A204.1 (cell line): ENCODE measurements at regions not wholly inside any gene's neighbourhood (a gene's known extent, or its start where the extent isn't known, plus 50 kb on each side); places are given as distances from the start of the nearest gene placed in this dataset.

Source experiments
- FAIRE-seq: peaks from 2 replicates; lab custom pipeline; 2012; peaks lifted over from hg19 to GRCh38; lab: Jason Lieb, UNC

GRCh38 chr1:88016947-88017346, 667.1 kb upstream of the PKN2 start:
- no peak for FAIRE-seq

GRCh38 chr1:88021529-88021928, 662.5 kb upstream of the PKN2 start:
- FAIRE-seq, result no peak

- no peak for FAIRE-seq
These were observed 661.6 kb upstream of the PKN2 start for GRCh38 chr1:88022516-88022915.

- FAIRE-seq, result no peak
These were observed 654.9 kb upstream of the PKN2 start for GRCh38 chr1:88029142-88029541.

- FAIRE-seq, result no peak
These were observed 654.2 kb upstream of the PKN2 start for GRCh38 chr1:88029899-88030298.

GRCh38 chr1:88035578-88035977, 648.5 kb upstream of the PKN2 start:
- no peak for FAIRE-seq

GRCh38 chr1:88036345-88037014, 647.6 kb upstream of the PKN2 start:
- FAIRE-seq, result no peak

GRCh38 chr1:88039240-88039639, 644.8 kb upstream of the PKN2 start:
- FAIRE-seq, result no peak

GRCh38 chr1:88043834-88044233, 640.2 kb upstream of the PKN2 start:
- peak; percentile 51 for FAIRE-seq

- no peak for FAIRE-seq
These were observed 631.9 kb upstream of the PKN2 start for GRCh38 chr1:88052167-88052566.

- FAIRE-seq, result no peak
These were observed 631.0 kb upstream of the PKN2 start for GRCh38 chr1:88053065-88053464.

GRCh38 chr1:88056881-88057280, 627.2 kb upstream of the PKN2 start:
- FAIRE-seq, result no peak

GRCh38 chr1:88058205-88058604, 625.9 kb upstream of the PKN2 start:
- no peak for FAIRE-seq

GRCh38 chr1:88060112-88060673, 623.9 kb upstream of the PKN2 start:
- FAIRE-seq, result no peak

GRCh38 chr1:88060750-88061491, 623.2 kb upstream of the PKN2 start:
- no peak for FAIRE-seq

- FAIRE-seq, result no peak
These were observed 622.4 kb upstream of the PKN2 start for GRCh38 chr1:88061492-88062177.

- FAIRE-seq, result no peak
These were observed 621.4 kb upstream of the PKN2 start for GRCh38 chr1:88062650-88063153.

- FAIRE-seq, result no peak
These were observed 620.5 kb upstream of the PKN2 start for GRCh38 chr1:88063605-88064004.

- no peak for FAIRE-seq
These were observed 615.6 kb upstream of the PKN2 start for GRCh38 chr1:88068407-88068960.

- FAIRE-seq, result no peak
These were observed 613.1 kb upstream of the PKN2 start for GRCh38 chr1:88070956-88071355.

GRCh38 chr1:88074661-88075060, 609.4 kb upstream of the PKN2 start:
- no peak for FAIRE-seq

- no peak for FAIRE-seq
These were observed 608.3 kb upstream of the PKN2 start for GRCh38 chr1:88075813-88076212.

- FAIRE-seq, result no peak
These were observed 605.0 kb upstream of the PKN2 start for GRCh38 chr1:88079036-88079435.
